GM18873 (cell line): ENCODE measurements at regions not wholly inside any gene's neighbourhood (a gene's known extent, or its start where the extent isn't known, plus 50 kb on each side); places are given as distances from the start of the nearest gene placed in this dataset.

Experiments
- ATAC-seq: cut with Tn5 transposase; IDR thresholded peaks from one replicate; pipeline ENCODE4 v1.9.1; 2021; ENCODE audit warnings: mild to moderate bottlenecking, moderate library complexity, moderate number of reproducible peaks; ENCODE audit not compliant: unreplicated experiment, low FRiP score

GRCh38 chr5:98997000-98997399 is 68.2 kb upstream of the CHD1 start:
- ATAC-seq, result no peak

DNA sequence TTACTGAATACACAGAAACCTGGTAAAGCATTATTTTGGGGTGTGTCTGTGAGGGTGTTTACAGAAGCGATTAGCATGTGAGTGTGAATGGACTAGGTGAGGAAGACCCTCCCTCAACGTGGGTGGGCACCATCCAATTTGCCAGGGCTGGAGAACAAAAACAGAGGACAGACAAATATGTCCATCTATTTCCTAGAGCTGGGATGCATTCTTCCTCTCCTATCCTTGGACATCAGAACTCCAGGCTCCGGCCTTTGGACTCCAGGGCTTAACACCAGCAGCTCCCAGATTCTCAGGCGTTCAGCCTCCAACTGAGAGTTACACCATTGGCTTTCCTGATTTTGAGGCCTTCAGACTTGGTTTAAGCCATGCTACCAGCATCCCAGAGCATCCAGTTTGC is 65.8 kb upstream of the CHD1 start:
- ATAC-seq, result no peak

DNA sequence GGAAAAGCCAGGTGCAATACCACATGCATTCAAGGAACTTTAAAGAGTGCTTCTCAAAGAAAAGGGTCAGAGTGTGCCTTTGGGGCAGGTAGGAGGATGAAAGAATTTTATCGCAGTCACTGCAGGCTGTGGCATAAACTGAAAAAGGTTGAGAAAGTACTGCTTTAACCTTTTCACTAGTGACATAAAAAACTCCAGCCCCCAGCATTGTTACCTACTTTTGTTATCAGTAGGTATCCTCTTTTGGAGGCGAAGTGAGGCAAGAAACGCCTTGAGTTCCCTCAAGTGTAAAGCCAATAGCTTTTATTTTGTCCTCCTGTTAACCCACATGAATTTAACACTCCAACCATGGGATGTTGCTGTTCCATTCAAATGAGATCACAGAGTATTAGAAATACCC is 64.7 kb upstream of the CHD1 start:
- ATAC-seq, result no peak

DNA sequence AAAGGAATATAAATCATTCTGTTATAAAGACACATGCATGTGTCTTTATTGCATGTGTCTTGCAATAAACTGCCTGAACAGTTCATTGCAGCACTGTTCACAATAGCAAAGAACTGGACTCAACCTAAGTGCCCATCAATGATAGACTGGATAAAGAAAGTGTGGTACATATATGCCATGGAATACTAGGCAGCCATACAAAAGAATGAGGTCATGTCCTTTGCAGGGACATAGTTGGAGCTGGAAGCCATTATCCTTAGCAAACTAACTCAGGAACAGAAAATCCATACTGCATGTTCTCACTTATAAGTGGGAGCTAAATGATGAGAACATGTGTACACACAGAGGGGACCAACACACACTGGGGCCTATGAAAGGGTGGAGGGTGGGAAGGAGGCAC is 63.7 kb upstream of the CHD1 start:
- no peak for ATAC-seq

GRCh38 chr5:98989727-98990126 is 60.9 kb upstream of the CHD1 start:
- no peak for ATAC-seq

DNA sequence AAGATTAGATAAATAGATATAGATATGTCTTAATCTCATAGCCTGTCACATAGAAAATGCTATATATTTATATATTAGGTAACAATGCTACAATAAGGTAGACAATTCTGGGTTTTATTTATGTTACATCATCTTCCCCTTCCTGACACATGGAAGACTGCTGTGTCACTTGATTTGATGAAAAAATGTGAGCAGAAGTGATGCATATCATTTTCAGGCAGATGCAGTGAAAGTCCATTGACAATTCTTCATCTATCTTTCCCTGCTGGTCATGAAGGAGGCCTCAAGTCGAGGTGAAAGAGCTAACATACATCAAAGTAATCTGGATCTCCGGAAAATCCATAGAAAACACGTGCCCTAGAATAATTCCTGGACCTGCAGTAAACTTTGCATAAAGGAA is 57.8 kb upstream of the CHD1 start:
- ATAC-seq, result no peak

DNA sequence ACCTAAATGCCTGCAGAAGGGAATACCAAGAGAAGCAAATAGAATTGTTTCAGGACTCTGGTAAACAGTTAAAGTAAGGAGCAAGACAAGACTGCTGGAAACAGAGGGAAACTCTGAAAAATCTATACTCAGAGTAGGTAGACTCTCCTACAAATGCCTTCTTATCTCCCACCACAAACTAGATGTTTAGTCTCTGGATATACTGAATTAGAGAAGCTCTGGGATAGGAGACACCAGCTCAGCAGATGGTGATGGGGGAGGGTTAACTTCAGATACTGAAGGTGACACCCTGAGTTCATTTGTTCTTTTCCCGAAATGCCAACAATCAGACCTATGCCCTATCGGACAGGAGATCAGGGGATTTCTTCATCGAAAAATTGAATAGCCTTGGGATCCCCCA is 54.1 kb upstream of the CHD1 start:
- ATAC-seq, result no peak
